ENCODE measurements at regions not wholly inside any gene's neighbourhood (a gene's known extent, or its start where the extent isn't known, plus 50 kb on each side); places are given as distances from the start of the nearest gene placed in this dataset.

DNA sequence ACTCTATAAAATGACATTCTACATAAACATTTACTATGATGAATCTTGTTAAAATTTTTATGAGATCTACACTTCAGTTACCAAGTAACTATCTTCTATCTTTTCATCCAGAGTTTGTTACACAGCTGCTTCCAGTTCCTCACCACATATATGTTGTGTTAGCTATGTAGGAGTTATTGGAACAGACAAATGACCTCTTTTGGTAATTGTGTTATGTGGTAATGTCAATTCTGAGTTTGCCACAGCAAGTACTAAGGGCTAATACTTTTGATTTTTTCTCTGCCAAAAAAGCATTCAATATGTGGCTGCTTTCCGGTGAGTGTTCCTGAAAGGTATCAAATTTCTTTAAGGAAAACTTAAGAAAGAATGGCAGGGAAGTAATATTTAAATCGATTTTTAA, 573.9 kb upstream of the PCDH15 start:
- TF ChIP-seq, protein P1, sequence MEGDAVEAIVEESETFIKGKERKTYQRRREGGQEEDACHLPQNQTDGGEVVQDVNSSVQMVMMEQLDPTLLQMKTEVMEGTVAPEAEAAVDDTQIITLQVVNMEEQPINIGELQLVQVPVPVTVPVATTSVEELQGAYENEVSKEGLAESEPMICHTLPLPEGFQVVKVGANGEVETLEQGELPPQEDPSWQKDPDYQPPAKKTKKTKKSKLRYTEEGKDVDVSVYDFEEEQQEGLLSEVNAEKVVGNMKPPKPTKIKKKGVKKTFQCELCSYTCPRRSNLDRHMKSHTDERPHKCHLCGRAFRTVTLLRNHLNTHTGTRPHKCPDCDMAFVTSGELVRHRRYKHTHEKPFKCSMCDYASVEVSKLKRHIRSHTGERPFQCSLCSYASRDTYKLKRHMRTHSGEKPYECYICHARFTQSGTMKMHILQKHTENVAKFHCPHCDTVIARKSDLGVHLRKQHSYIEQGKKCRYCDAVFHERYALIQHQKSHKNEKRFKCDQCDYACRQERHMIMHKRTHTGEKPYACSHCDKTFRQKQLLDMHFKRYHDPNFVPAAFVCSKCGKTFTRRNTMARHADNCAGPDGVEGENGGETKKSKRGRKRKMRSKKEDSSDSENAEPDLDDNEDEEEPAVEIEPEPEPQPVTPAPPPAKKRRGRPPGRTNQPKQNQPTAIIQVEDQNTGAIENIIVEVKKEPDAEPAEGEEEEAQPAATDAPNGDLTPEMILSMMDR (IDR thresholded peaks at IDR 0.05): no peak
- TF ChIP-seq POLR2A (IDR thresholded peaks at IDR 0.05): no peak

Data from vagina (tissue), 2 donors.